PFSK-1 (cell line): ENCODE measurements at regions not wholly inside any gene's neighbourhood (a gene's known extent, or its start where the extent isn't known, plus 50 kb on each side); places are given as distances from the start of the nearest gene placed in this dataset.

Experiments
- POLR2AphosphoS5 ChIP-seq: IDR thresholded peaks from 2 replicates; pipeline ENCODE4 v1.6.1; 2012; ENCODE audit warnings: low read depth, mild to moderate bottlenecking, control low read depth, low read length, moderate library complexity
- SIN3A ChIP-seq: IDR thresholded peaks from 2 replicates; pipeline ENCODE4 v1.6.1; 2012; ENCODE audit warnings: mild to moderate bottlenecking, low read length, moderate library complexity, borderline replicate concordance; ENCODE audit not compliant: insufficient read depth

DNA sequence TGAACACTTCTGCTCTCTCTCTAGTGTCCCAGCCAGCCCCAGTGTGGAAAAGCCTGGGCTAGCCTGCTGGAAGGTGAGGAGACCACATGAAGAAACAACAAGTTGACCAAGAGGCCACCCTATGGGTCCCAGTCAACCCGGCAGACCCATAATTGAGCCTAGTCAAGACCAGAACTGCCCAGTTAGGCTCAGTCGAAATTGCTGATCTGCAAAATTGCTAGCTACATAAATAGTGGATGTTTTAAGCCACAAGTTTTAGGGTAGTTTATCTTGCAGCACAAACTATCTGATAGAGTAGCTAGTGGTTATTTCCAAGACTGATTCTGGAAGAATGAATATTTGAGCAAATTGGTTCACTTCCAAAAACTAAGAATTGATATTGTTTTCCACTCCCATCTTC is 82.3 kb upstream of the CCDC112 start:
- TF ChIP-seq SIN3A: no peak
- TF ChIP-seq POLR2AphosphoS5: no peak
